ENCODE measurements at regions not wholly inside any gene's neighbourhood (a gene's known extent, or its start where the extent isn't known, plus 50 kb on each side); places are given as distances from the start of the nearest gene placed in this dataset.

- ATAC-seq (no peak), DNase-seq (ENCODE audit: low spot score) (no peak)
- H3K27ac Mint-ChIP-seq: no peak overlapping the region
- no peaks in the 10 kb centered on the region for H3F3A ChIP-seq (replicated peaks; ENCODE audit: low read depth)
- H4K20me1 ChIP-seq (replicated peaks; ENCODE audit: insufficient read depth): no peaks in the 10 kb centered on the region
- H3K79me2 ChIP-seq (replicated peaks; ENCODE audit: insufficient read depth): no peaks in the 10 kb centered on the region
- no peak overlapping the region for H3K4me3 Mint-ChIP-seq
- no peak overlapping the region for H3K27ac ChIP-seq (ENCODE audit: low read depth)
- peaks cover 2% of the 10 kb centered on the region for H3K27me3 Mint-ChIP-seq (ENCODE audit: insufficient read depth, low read depth, poor library complexity)
- H3K4me2 ChIP-seq: no peak overlapping the region
- no peak overlapping the region for H2AFZ ChIP-seq
- no peak overlapping the region for H3K4me3 ChIP-seq
- no peaks in the 10 kb centered on the region for H3K36me3 Mint-ChIP-seq (ENCODE audit: low read depth)
- H3K36me3 ChIP-seq (ENCODE audit: insufficient read depth): no peaks in the 10 kb centered on the region
- H3K9me3 Mint-ChIP-seq: no peaks in the 10 kb centered on the region
- H3K4me1 ChIP-seq (ENCODE audit: insufficient read depth): peaks cover 11% of the 10 kb centered on the region
- H3K27me3 ChIP-seq (ENCODE audit: insufficient read depth): no peaks in the 10 kb centered on the region
- peaks cover 19% of the 10 kb centered on the region for H3K4me1 Mint-ChIP-seq
- TF ChIP-seq CTCF (conservative IDR thresholded peaks at IDR 0.05; ENCODE audit: low read depth in 2 of 2) (no peak), ETS1 (IDR thresholded peaks at IDR 0.05) (no peak), REST (IDR thresholded peaks at IDR 0.05; ENCODE audit: unreplicated experiment) (no peak), EZH2 (IDR thresholded peaks at IDR 0.05; ENCODE audit: low read depth, unreplicated experiment) (no peak), ZNF331 (CRISPR knock-in tag; IDR thresholded peaks at IDR 0.05; ENCODE audit: low read depth) (no peak), POLR2AphosphoS5 (IDR thresholded peaks at IDR 0.05; ENCODE audit: low read depth) (no peak), ZNF114 (CRISPR knock-in tag; IDR thresholded peaks at IDR 0.05) (no peak), EZH2phosphoT487 (IDR thresholded peaks at IDR 0.05; ENCODE audit: unreplicated experiment) (no peak), STAT1 (IDR thresholded peaks at IDR 0.05; ENCODE audit: unreplicated experiment) (no peak), CREB1 (CRISPR knock-in tag; IDR thresholded peaks at IDR 0.05; ENCODE audit: low read depth) (no peak), ZNF462 (CRISPR knock-in tag; IDR thresholded peaks at IDR 0.05) (no peak), JUNB (IDR thresholded peaks at IDR 0.05; ENCODE audit: unreplicated experiment) (no peak), NANOG (IDR thresholded peaks at IDR 0.05; ENCODE audit: borderline replicate concordance) (no peak)
- peaks cover 12% of the 10 kb centered on the region; the same call in 1 of the 2 replicates for H3K9me2 ChIP-seq (ENCODE audit: insufficient read depth)
These were observed 79.6 kb upstream of the CTTNBP2NL start for GRCh38 chr1:112316254-112316913.
